ENCODE measurements at regions not wholly inside any gene's neighbourhood (a gene's known extent, or its start where the extent isn't known, plus 50 kb on each side); places are given as distances from the start of the nearest gene placed in this dataset.

- no peaks in the 10 kb centered on the region for H3K4me1 ChIP-seq
- TF ChIP-seq POLR2A (IDR thresholded peaks at IDR 0.05): no peak
- TF ChIP-seq CTCF (IDR thresholded peaks at IDR 0.05): no peak
- H3K4me3 ChIP-seq: no peak overlapping the region
- H3K27me3 ChIP-seq: no peaks in the 10 kb centered on the region
- DNase-seq: no peak
- WGBS, 2 donors: 68 to 80% methylated on average over 7 of the region's 7 CpGs
- H3K36me3 ChIP-seq: no peaks in the 10 kb centered on the region
- peak overlapping the region; percentile 19 to 77 (median 62) for H3K27ac ChIP-seq
- intact Hi-C loops (cut with DNase I): no loop called here
- no peaks in the 10 kb centered on the region for H3K9me3 ChIP-seq
These were observed 325.6 kb upstream of the TNP1 start for GRCh38 chr2:217185265-217185995.

- Histone ChIP-seq H3K36me3 (no peaks in the 10 kb centered on the region), H3K27ac (no peak overlapping the region), H3K4me3 (no peak overlapping the region), H3K4me1 (no peaks in the 10 kb centered on the region), H3K9me3 (no peaks in the 10 kb centered on the region), H3K27me3 (no peaks in the 10 kb centered on the region)
- DNase-seq: no peak
- TF ChIP-seq CTCF (IDR thresholded peaks at IDR 0.05) (no peak), POLR2A (IDR thresholded peaks at IDR 0.05) (no peak)
- intact Hi-C loops (cut with DNase I): no loop called here
- WGBS, 2 donors: 87 to 92% methylated on average over 2 of the region's 2 CpGs
These were observed 324.4 kb upstream of the TNP1 start for GRCh38 chr2:217184242-217184641.

GRCh38 chr2:217183471-217183870 is 323.6 kb upstream of the TNP1 start:
- intact Hi-C loops (cut with DNase I): no loop called here
- TF ChIP-seq CTCF (IDR thresholded peaks at IDR 0.05) (no peak), POLR2A (IDR thresholded peaks at IDR 0.05) (no peak)
- Histone ChIP-seq H3K36me3 (no peaks in the 10 kb centered on the region), H3K4me3 (no peak overlapping the region), H3K4me1 (no peaks in the 10 kb centered on the region), H3K27ac (no peak overlapping the region), H3K27me3 (no peaks in the 10 kb centered on the region), H3K9me3 (no peaks in the 10 kb centered on the region)
- 85 to 89% methylated on average over 1 of the region's 1 CpG for WGBS, 2 donors
- DNase-seq: no peak

GRCh38 chr2:217182926-217183325 is 323.1 kb upstream of the TNP1 start:
- no peak for TF ChIP-seq POLR2A (IDR thresholded peaks at IDR 0.05)
- TF ChIP-seq CTCF (IDR thresholded peaks at IDR 0.05): no peak
- 59 to 60% methylated on average over 2 to 3 of the region's 3 CpGs for WGBS, 2 donors
- H3K4me1 ChIP-seq: no peaks in the 10 kb centered on the region
- no peak for DNase-seq
- H3K36me3 ChIP-seq: no peaks in the 10 kb centered on the region
- no peaks in the 10 kb centered on the region for H3K9me3 ChIP-seq
- H3K4me3 ChIP-seq: no peak overlapping the region
- H3K27me3 ChIP-seq: no peaks in the 10 kb centered on the region
- intact Hi-C loops (cut with DNase I): no loop called here
- no peak overlapping the region for H3K27ac ChIP-seq

GRCh38 chr2:217181512-217181911 is 321.6 kb upstream of the TNP1 start:
- TF ChIP-seq POLR2A (IDR thresholded peaks at IDR 0.05) (no peak), CTCF (IDR thresholded peaks at IDR 0.05) (no peak)
- no peaks in the 10 kb centered on the region for H3K4me1 ChIP-seq
- DNase-seq: no peak
- no peaks in the 10 kb centered on the region for H3K9me3 ChIP-seq
- intact Hi-C loops (cut with DNase I): no loop called here
- H3K27ac ChIP-seq: no peak overlapping the region
- H3K4me3 ChIP-seq: no peak overlapping the region
- no peaks in the 10 kb centered on the region for H3K27me3 ChIP-seq
- no peaks in the 10 kb centered on the region for H3K36me3 ChIP-seq
